GM18517 (cell line): ENCODE measurements at regions not wholly inside any gene's neighbourhood (a gene's known extent, or its start where the extent isn't known, plus 50 kb on each side); places are given as distances from the start of the nearest gene placed in this dataset.

Source experiments
- ATAC-seq: cut with Tn5 transposase; IDR thresholded peaks from one replicate; pipeline ENCODE4 v1.9.1; 2021; ENCODE audit warnings: mild to moderate bottlenecking, moderate library complexity; ENCODE audit not compliant: unreplicated experiment

GRCh38 chr3:124230432-124230831, 238.5 kb upstream of the ROPN1 start:
- no peak for ATAC-seq

- ATAC-seq: no peak
Observed at GRCh38 chr3:124230998-124231397, 239.1 kb upstream of the ROPN1 start.

- no peak for ATAC-seq
Observed at GRCh38 chr3:124234852-124235252, 242.9 kb upstream of the ROPN1 start.

- no peak for ATAC-seq
Observed at GRCh38 chr3:124235446-124235845, 243.5 kb upstream of the ROPN1 start.

GRCh38 chr3:124243177-124243859, 251.4 kb upstream of the ROPN1 start:
- no peak for ATAC-seq

- no peak for ATAC-seq
Observed at GRCh38 chr3:124246376-124246775, 254.5 kb upstream of the ROPN1 start.

GRCh38 chr3:124246949-124247348, 255.0 kb upstream of the ROPN1 start:
- ATAC-seq: no peak

GRCh38 chr3:124248471-124249028, 256.6 kb upstream of the ROPN1 start:
- no peak for ATAC-seq

- no peak for ATAC-seq
Observed at GRCh38 chr3:124249038-124249437, 257.1 kb upstream of the ROPN1 start.

GRCh38 chr3:124250053-124250452, 258.1 kb upstream of the ROPN1 start:
- no peak for ATAC-seq

- ATAC-seq: no peak
Observed at GRCh38 chr3:124256156-124256555, 264.2 kb upstream of the ROPN1 start.

- no peak for ATAC-seq
Observed at GRCh38 chr3:124256599-124256998, 264.7 kb upstream of the ROPN1 start.

GRCh38 chr3:124257336-124257864, 265.5 kb upstream of the ROPN1 start:
- no peak for ATAC-seq

GRCh38 chr3:124258057-124258500, 266.2 kb upstream of the ROPN1 start:
- ATAC-seq: no peak

GRCh38 chr3:124260206-124260915, 268.4 kb upstream of the ROPN1 start:
- no peak for ATAC-seq

- ATAC-seq: no peak
Observed at GRCh38 chr3:124261306-124261705, 269.4 kb upstream of the ROPN1 start.

GRCh38 chr3:124263168-124263567, 271.2 kb upstream of the ROPN1 start:
- no peak for ATAC-seq

- no peak for ATAC-seq
Observed at GRCh38 chr3:124264346-124264745, 272.4 kb upstream of the ROPN1 start.

- ATAC-seq: no peak
Observed at GRCh38 chr3:124266487-124266886, 274.6 kb upstream of the ROPN1 start.

- ATAC-seq: no peak
Observed at GRCh38 chr3:124267406-124267805, 275.5 kb upstream of the ROPN1 start.

- no peak for ATAC-seq
Observed at GRCh38 chr3:124268355-124268754, 276.4 kb upstream of the ROPN1 start.

GRCh38 chr3:124269619-124270018, 277.7 kb upstream of the ROPN1 start:
- ATAC-seq: no peak
